ENCODE measurements at regions not wholly inside any gene's neighbourhood (a gene's known extent, or its start where the extent isn't known, plus 50 kb on each side); places are given as distances from the start of the nearest gene placed in this dataset.

- TF ChIP-seq, protein P1, sequence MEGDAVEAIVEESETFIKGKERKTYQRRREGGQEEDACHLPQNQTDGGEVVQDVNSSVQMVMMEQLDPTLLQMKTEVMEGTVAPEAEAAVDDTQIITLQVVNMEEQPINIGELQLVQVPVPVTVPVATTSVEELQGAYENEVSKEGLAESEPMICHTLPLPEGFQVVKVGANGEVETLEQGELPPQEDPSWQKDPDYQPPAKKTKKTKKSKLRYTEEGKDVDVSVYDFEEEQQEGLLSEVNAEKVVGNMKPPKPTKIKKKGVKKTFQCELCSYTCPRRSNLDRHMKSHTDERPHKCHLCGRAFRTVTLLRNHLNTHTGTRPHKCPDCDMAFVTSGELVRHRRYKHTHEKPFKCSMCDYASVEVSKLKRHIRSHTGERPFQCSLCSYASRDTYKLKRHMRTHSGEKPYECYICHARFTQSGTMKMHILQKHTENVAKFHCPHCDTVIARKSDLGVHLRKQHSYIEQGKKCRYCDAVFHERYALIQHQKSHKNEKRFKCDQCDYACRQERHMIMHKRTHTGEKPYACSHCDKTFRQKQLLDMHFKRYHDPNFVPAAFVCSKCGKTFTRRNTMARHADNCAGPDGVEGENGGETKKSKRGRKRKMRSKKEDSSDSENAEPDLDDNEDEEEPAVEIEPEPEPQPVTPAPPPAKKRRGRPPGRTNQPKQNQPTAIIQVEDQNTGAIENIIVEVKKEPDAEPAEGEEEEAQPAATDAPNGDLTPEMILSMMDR (IDR thresholded peaks at IDR 0.05; ENCODE audit: borderline replicate concordance, insufficient read depth, low read depth, low read length): no peak
- no peak overlapping the region for H3K4me3 ChIP-seq (ENCODE audit: low read depth, low read length)
These were observed 731.1 kb upstream of the MAP3K7 start for GRCh38 chr6:91317984-91318383.

DNA sequence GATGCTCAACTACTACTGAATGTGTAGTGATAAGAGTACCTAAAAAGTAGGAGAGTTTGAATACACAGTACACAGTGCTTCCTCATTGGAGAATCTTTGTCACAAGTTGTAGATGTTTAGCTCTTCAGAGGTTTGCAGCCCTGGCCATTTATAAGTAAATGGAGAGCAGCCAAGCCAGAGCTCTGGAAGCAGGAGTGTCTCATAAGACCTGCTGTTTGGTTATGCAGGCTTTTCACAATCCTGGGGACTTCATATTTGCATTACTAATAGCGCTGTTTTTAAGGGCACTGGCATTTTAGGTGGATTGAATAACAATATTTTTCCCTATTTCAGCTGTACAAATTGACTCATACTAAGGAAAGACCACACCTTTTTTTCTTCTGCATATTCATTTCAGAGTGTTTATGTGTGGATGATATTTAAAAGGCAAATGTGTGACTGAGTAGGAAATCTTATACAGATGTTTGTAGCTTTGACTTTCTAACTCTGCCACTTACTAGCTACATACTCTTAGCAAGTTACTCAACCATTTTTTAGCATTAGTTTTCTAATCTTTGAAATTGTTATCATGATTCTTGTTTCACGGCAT, 730.5 kb upstream of the MAP3K7 start:
- no peak overlapping the region for H3K4me3 ChIP-seq (ENCODE audit: low read depth, low read length)
- TF ChIP-seq, protein P1 (IDR thresholded peaks at IDR 0.05; ENCODE audit: borderline replicate concordance, insufficient read depth, low read depth, low read length): no peak

- H3K4me3 ChIP-seq (ENCODE audit: low read depth, low read length): no peak overlapping the region
- TF ChIP-seq, protein P1 (IDR thresholded peaks at IDR 0.05; ENCODE audit: borderline replicate concordance, insufficient read depth, low read depth, low read length): no peak
These were observed 723.3 kb upstream of the MAP3K7 start for GRCh38 chr6:91310178-91310577.

- TF ChIP-seq, protein P1 (IDR thresholded peaks at IDR 0.05; ENCODE audit: borderline replicate concordance, insufficient read depth, low read depth, low read length): no peak
- H3K4me3 ChIP-seq (ENCODE audit: low read depth, low read length): no peak overlapping the region
These were observed 718.9 kb upstream of the MAP3K7 start for GRCh38 chr6:91305755-91306154.

DNA sequence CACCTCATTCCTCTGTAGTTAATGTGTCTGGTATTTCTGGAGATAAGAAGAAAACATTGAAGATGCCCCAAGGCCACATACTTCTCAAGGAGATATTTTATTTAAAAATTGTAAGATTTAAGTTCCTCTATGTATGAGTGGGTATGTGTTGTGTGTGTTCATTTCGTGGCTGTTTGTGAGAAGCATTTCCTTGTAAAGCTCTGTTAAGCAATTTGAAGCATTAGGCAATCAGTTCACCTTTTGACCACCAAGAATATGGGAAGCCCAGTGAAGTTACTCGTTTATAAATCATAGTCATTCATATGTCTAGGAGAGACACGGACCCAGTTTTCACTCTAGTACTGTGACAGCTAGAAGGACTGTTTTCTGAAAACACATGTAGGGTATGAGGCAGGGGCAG, 717.6 kb upstream of the MAP3K7 start:
- TF ChIP-seq, protein P1 (IDR thresholded peaks at IDR 0.05; ENCODE audit: borderline replicate concordance, insufficient read depth, low read depth, low read length): no peak
- H3K4me3 ChIP-seq (ENCODE audit: low read depth, low read length): no peak overlapping the region

- TF ChIP-seq, protein P1 (IDR thresholded peaks at IDR 0.05; ENCODE audit: borderline replicate concordance, insufficient read depth, low read depth, low read length): no peak
These were observed 716.5 kb upstream of the MAP3K7 start for GRCh38 chr6:91303326-91303725.

More at GRCh38 chr6:91303326-91303725, 716.5 kb upstream of the MAP3K7 start:
- no peak overlapping the region for H3K4me3 ChIP-seq (ENCODE audit: low read depth, low read length)

Measured in GM12875 (cell line).